GM23338 (cell line): ENCODE measurements at regions not wholly inside any gene's neighbourhood (a gene's known extent, or its start where the extent isn't known, plus 50 kb on each side); places are given as distances from the start of the nearest gene placed in this dataset.

Experiments used
- ATAC-seq: fragments of 200-7000 bp; cut with Tn5 transposase; 3 replicates; pipeline ENCODE4 v1.9.1; 2020
- DNase-seq: peaks from one replicate; pipeline ENCODE4 v3.0.0-alpha.2; 2015; ENCODE audit warnings: low spot score
- H2AFZ ChIP-seq: fragments of 200-600 bp; sonication (generic); 2 replicates; pipeline ENCODE4 v1.8.0; 2016; ENCODE audit warnings: antibody characterized with exemption, mild to moderate bottlenecking, moderate library complexity
- H3F3A ChIP-seq: fragments of 200-600 bp; sonication (generic); replicated peaks from 2 replicates; pipeline ENCODE4 v1.8.0; 2017; ENCODE audit warnings: antibody characterized with exemption, mixed run types, low read depth
- H3K27ac ChIP-seq: fragments of 200-600 bp; sonication (generic); 2 replicates; pipeline ENCODE4 v1.6.1; 2016; ENCODE audit warnings: low read depth
- H3K27me3 ChIP-seq: fragments of 200-600 bp; sonication (generic); 2 replicates; pipeline ENCODE4 v1.8.0; 2016; ENCODE audit warnings: mild to moderate bottlenecking, mixed run types, moderate library complexity; ENCODE audit not compliant: insufficient read depth
- H3K36me3 ChIP-seq: fragments of 200-600 bp; sonication (generic); 2 replicates; pipeline ENCODE4 v1.8.0; 2016; ENCODE audit warnings: mild to moderate bottlenecking; ENCODE audit not compliant: insufficient read depth
- H3K4me1 ChIP-seq: fragments of 200-600 bp; sonication (generic); 2 replicates; pipeline ENCODE4 v1.8.0; 2016; ENCODE audit warnings: mild to moderate bottlenecking, moderate library complexity; ENCODE audit not compliant: insufficient read depth
- H3K4me2 ChIP-seq: fragments of 200-600 bp; sonication (generic); 2 replicates; pipeline ENCODE4 v1.7.1; 2017; ENCODE audit warnings: mixed run types
- H3K4me3 ChIP-seq: fragments of 200-600 bp; sonication (generic); 2 replicates; pipeline ENCODE4 v1.6.1; 2016; ENCODE audit warnings: mixed run types
- H3K79me2 ChIP-seq: fragments of 200-600 bp; sonication (generic); replicated peaks from 2 replicates; pipeline ENCODE4 v1.8.0; 2017; ENCODE audit warnings: mild to moderate bottlenecking; ENCODE audit not compliant: insufficient read depth
- H3K9me2 ChIP-seq: fragments of 200-600 bp; sonication (generic); 2 replicates; pipeline ENCODE4 v1.8.0; 2017; ENCODE audit not compliant: insufficient read depth
- H4K20me1 ChIP-seq: fragments of 200-600 bp; sonication (generic); replicated peaks from 2 replicates; pipeline ENCODE4 v1.8.0; 2017; ENCODE audit warnings: mild to moderate bottlenecking; ENCODE audit not compliant: insufficient read depth
- H3K27ac Mint-ChIP-seq: 2 replicates; pipeline ENCODE4 v1.8.0; 2020; ENCODE audit warnings: inconsistent platforms, mild to moderate bottlenecking, moderate library complexity, mixed read lengths
- H3K27me3 Mint-ChIP-seq: 3 replicates; pipeline ENCODE4 v1.8.0; 2022; ENCODE audit warnings: low read depth, mild to moderate bottlenecking, moderate library complexity, mixed read lengths, inconsistent platforms; ENCODE audit not compliant: insufficient read depth, poor library complexity
- H3K36me3 Mint-ChIP-seq: 3 replicates; pipeline ENCODE4 v1.8.0; 2021; ENCODE audit warnings: low read depth, mild to moderate bottlenecking, inconsistent platforms, moderate library complexity, mixed read lengths
- H3K4me1 Mint-ChIP-seq: 3 replicates; pipeline ENCODE4 v1.8.0; 2020; ENCODE audit warnings: mild to moderate bottlenecking, inconsistent platforms, mixed read lengths
- H3K4me3 Mint-ChIP-seq: 3 replicates; pipeline ENCODE4 v1.8.0; 2021; ENCODE audit warnings: moderate library complexity, mild to moderate bottlenecking, inconsistent platforms, mixed read lengths
- H3K9me3 Mint-ChIP-seq: 3 replicates; pipeline ENCODE4 v1.8.0; 2020; ENCODE audit warnings: moderate library complexity, mild to moderate bottlenecking, inconsistent platforms, mixed read lengths
- CREB1 ChIP-seq: fragments of 250-450 bp; sonication (Bioruptor Pico); IDR thresholded peaks from 2 replicates; pipeline ENCODE4 v1.5.0; 2020; ENCODE audit warnings: low read depth, mild to moderate bottlenecking, moderate library complexity
- ETS1 ChIP-seq: IDR thresholded peaks from 2 replicates; pipeline ENCODE4 v1.6.1; 2016; ENCODE audit warnings: antibody characterized with exemption
- EZH2 ChIP-seq: fragments of 200-600 bp; sonication (generic); IDR thresholded peaks from one replicate; pipeline ENCODE4 v1.8.0; 2017; ENCODE audit warnings: antibody characterized with exemption, mild to moderate bottlenecking, low read depth; ENCODE audit not compliant: unreplicated experiment
- EZH2phosphoT487 ChIP-seq: fragments of 200-600 bp; sonication (generic); IDR thresholded peaks from one replicate; pipeline ENCODE4 v1.8.1; 2018; ENCODE audit warnings: antibody characterized with exemption; ENCODE audit not compliant: unreplicated experiment
- JUNB ChIP-seq: IDR thresholded peaks from one replicate; pipeline ENCODE4 v1.6.1; 2016; ENCODE audit warnings: antibody characterized with exemption; ENCODE audit not compliant: unreplicated experiment
- NANOG ChIP-seq: IDR thresholded peaks from 2 replicates; pipeline ENCODE4 v1.6.1; 2016; ENCODE audit warnings: antibody characterized with exemption, borderline replicate concordance
- POLR2AphosphoS5 ChIP-seq: IDR thresholded peaks from 2 replicates; pipeline ENCODE4 v1.6.1; 2016; ENCODE audit warnings: antibody characterized with exemption, low read depth
- STAT1 ChIP-seq: IDR thresholded peaks from one replicate; pipeline ENCODE4 v1.6.1; 2016; ENCODE audit warnings: antibody characterized with exemption; ENCODE audit not compliant: unreplicated experiment
- ZNF114 ChIP-seq: fragments of 250-450 bp; sonication (Bioruptor Pico); IDR thresholded peaks from 2 replicates; pipeline ENCODE4 v1.5.0; 2020; ENCODE audit warnings: mild to moderate bottlenecking, moderate library complexity
- TF ChIP-seq, protein P1 (sequence below): IDR thresholded peaks from one replicate; pipeline ENCODE4 v1.6.1; 2018; ENCODE audit warnings: antibody characterized with exemption; ENCODE audit not compliant: unreplicated experiment
- TF ChIP-seq, protein P2 (sequence below), 2 experiments: fragments of 200-600 bp in 1 of 2; sonication (generic) in 1 of 2; conservative IDR thresholded peaks; 2 replicates each; pipeline versions ENCODE4 v1.5.1 to v1.6.1; 2016 to 2017; ENCODE audit warnings: antibody characterized with exemption in 2 of 2, low read depth in 2 of 2, mild to moderate bottlenecking in 2 of 2, moderate library complexity in 1 of 2

DNA sequence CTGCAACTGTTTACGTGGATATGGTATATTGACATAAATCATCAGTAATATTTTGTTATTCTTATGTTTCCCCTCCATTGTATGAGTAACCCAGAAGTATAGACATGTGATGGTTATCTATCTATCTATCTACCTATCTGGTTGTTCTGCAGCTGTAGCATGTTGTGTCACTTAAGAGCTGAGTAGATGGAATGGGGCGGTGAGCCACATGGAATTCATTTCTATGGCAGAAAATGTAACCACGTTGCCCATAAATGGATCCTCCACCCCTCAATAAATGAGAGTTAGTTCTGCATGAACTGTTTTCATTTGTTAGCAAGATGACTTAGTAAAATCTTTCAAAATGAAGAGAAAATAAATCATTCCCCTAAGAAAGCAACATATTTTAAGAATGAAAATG lies 553.2 kb downstream of the MAT2B start (continued):
- TF ChIP-seq, protein P1, sequence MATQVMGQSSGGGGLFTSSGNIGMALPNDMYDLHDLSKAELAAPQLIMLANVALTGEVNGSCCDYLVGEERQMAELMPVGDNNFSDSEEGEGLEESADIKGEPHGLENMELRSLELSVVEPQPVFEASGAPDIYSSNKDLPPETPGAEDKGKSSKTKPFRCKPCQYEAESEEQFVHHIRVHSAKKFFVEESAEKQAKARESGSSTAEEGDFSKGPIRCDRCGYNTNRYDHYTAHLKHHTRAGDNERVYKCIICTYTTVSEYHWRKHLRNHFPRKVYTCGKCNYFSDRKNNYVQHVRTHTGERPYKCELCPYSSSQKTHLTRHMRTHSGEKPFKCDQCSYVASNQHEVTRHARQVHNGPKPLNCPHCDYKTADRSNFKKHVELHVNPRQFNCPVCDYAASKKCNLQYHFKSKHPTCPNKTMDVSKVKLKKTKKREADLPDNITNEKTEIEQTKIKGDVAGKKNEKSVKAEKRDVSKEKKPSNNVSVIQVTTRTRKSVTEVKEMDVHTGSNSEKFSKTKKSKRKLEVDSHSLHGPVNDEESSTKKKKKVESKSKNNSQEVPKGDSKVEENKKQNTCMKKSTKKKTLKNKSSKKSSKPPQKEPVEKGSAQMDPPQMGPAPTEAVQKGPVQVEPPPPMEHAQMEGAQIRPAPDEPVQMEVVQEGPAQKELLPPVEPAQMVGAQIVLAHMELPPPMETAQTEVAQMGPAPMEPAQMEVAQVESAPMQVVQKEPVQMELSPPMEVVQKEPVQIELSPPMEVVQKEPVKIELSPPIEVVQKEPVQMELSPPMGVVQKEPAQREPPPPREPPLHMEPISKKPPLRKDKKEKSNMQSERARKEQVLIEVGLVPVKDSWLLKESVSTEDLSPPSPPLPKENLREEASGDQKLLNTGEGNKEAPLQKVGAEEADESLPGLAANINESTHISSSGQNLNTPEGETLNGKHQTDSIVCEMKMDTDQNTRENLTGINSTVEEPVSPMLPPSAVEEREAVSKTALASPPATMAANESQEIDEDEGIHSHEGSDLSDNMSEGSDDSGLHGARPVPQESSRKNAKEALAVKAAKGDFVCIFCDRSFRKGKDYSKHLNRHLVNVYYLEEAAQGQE: no peak
- TF ChIP-seq EZH2phosphoT487: no peak
- no peak for TF ChIP-seq STAT1

DNA sequence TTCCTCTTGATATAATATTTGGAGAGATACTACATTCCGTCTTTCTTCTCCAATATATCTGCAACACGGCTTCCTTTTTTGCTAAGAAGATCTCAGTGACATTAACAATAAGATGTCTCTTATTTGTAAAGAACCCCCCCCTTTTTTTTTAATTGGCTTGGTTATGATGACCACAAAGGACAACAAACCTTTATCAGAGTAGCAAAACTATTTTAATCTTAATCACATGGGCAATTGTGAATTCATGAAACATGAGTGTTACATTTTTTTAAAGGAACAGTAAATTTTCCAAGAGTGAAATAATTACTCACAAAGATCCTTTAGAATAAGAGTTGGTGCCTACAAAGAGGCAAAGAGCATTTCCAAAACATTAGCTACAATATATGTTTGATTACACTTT lies 554.1 kb downstream of the MAT2B start:
- DNase-seq (no peak), ATAC-seq (no peak)
- H3K27me3 ChIP-seq: no peaks in the 10 kb centered on the region
- Mint-ChIP-seq H3K4me3 (no peak overlapping the region), H3K9me3 (no peaks in the 10 kb centered on the region), H3K36me3 (no peaks in the 10 kb centered on the region), H3K27me3 (peaks cover 2% of the 10 kb centered on the region), H3K4me1 (peaks cover 3% of the 10 kb centered on the region; the same call in 1 of the 3 replicates), H3K27ac (no peak overlapping the region)
- H3K27ac ChIP-seq: no peak overlapping the region
- H4K20me1 ChIP-seq: no peaks in the 10 kb centered on the region
- H3K4me2 ChIP-seq: no peak overlapping the region
- no peaks in the 10 kb centered on the region for H3K9me2 ChIP-seq
- H3K4me3 ChIP-seq: no peak overlapping the region
- H3F3A ChIP-seq: no peaks in the 10 kb centered on the region
- H3K36me3 ChIP-seq: no peaks in the 10 kb centered on the region
- no peaks in the 10 kb centered on the region for H3K79me2 ChIP-seq
- no peak overlapping the region for H2AFZ ChIP-seq
- 0 out of 2 replicates have a peak, but pooled peaks cover 4% of the 10 kb centered on the region for H3K4me1 ChIP-seq
- no peak for TF ChIP-seq JUNB
- no peak for TF ChIP-seq ZNF114 (CRISPR knock-in tag)
- no peak for TF ChIP-seq ETS1
- TF ChIP-seq POLR2AphosphoS5: no peak
- TF ChIP-seq CREB1 (CRISPR knock-in tag): no peak
- TF ChIP-seq, protein P2, sequence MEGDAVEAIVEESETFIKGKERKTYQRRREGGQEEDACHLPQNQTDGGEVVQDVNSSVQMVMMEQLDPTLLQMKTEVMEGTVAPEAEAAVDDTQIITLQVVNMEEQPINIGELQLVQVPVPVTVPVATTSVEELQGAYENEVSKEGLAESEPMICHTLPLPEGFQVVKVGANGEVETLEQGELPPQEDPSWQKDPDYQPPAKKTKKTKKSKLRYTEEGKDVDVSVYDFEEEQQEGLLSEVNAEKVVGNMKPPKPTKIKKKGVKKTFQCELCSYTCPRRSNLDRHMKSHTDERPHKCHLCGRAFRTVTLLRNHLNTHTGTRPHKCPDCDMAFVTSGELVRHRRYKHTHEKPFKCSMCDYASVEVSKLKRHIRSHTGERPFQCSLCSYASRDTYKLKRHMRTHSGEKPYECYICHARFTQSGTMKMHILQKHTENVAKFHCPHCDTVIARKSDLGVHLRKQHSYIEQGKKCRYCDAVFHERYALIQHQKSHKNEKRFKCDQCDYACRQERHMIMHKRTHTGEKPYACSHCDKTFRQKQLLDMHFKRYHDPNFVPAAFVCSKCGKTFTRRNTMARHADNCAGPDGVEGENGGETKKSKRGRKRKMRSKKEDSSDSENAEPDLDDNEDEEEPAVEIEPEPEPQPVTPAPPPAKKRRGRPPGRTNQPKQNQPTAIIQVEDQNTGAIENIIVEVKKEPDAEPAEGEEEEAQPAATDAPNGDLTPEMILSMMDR (conservative IDR thresholded peaks at IDR 0.05; ENCODE audit: low read depth in 2 of 2): no peak
- TF ChIP-seq EZH2phosphoT487: no peak
- TF ChIP-seq EZH2: no peak
- no peak for TF ChIP-seq NANOG
- TF ChIP-seq, protein P1: no peak
- no peak for TF ChIP-seq STAT1
